T-helper 2 cell treated with Interferon-gamma antibody and Interleukin-4, amounts not matched to agents 5 μg/mL and 100 μg/mL, for 36 hours (primary cell): ENCODE measurements at regions not wholly inside any gene's neighbourhood (a gene's known extent, or its start where the extent isn't known, plus 50 kb on each side); places are given as distances from the start of the nearest gene placed in this dataset.

ENCODE experiments used
- DNase-seq: peaks from one replicate; pipeline ENCODE4 v3.0.0; 2021; ENCODE audit warnings: low spot score
- H3K27ac Mint-ChIP-seq: one replicate; pipeline ENCODE4 v1.8.0; 2021; ENCODE audit warnings: mild to moderate bottlenecking, mixed read lengths
- H3K27me3 Mint-ChIP-seq: one replicate; pipeline ENCODE4 v1.8.0; 2021; ENCODE audit warnings: low read depth, mixed read lengths
- H3K36me3 Mint-ChIP-seq: one replicate; pipeline ENCODE4 v1.8.0; 2021; ENCODE audit warnings: low read depth, mixed read lengths
- H3K4me1 Mint-ChIP-seq: one replicate; pipeline ENCODE4 v1.8.0; 2021; ENCODE audit warnings: low read depth, mixed read lengths
- H3K4me3 Mint-ChIP-seq: one replicate; pipeline ENCODE4 v1.8.0; 2022; ENCODE audit warnings: mild to moderate bottlenecking, moderate library complexity, mixed read lengths
- H3K9me3 Mint-ChIP-seq: one replicate; pipeline ENCODE4 v1.8.0; 2021; ENCODE audit warnings: mixed read lengths

GRCh38 chr7:93008833-93009232 is 108.9 kb downstream of the SAMD9 start:
- Mint-ChIP-seq H3K4me1 (no peaks in the 10 kb centered on the region), H3K4me3 (no peak overlapping the region), H3K27ac (no peak overlapping the region), H3K36me3 (no peaks in the 10 kb centered on the region), H3K9me3 (peaks cover 2% of the 10 kb centered on the region), H3K27me3 (peaks cover 5% of the 10 kb centered on the region)
- DNase-seq = no peak

- Mint-ChIP-seq H3K36me3 (no peaks in the 10 kb centered on the region), H3K27ac (no peak overlapping the region), H3K4me3 (no peak overlapping the region), H3K4me1 (no peaks in the 10 kb centered on the region), H3K27me3 (peaks cover 5% of the 10 kb centered on the region), H3K9me3 (peaks cover 3% of the 10 kb centered on the region)
- no peak for DNase-seq
Measured at GRCh38 chr7:93006480-93007095, 111.2 kb downstream of the SAMD9 start.

- H3K36me3 Mint-ChIP-seq = no peaks in the 10 kb centered on the region
- no peak overlapping the region for H3K4me3 Mint-ChIP-seq
- peaks cover 3% of the 10 kb centered on the region for H3K9me3 Mint-ChIP-seq
- no peaks in the 10 kb centered on the region for H3K4me1 Mint-ChIP-seq
- H3K27me3 Mint-ChIP-seq = peaks cover 4% of the 10 kb centered on the region
- H3K27ac Mint-ChIP-seq = no peak overlapping the region
- no peak for DNase-seq
Measured at GRCh38 chr7:93004906-93005305, 112.9 kb downstream of the SAMD9 start.

- H3K36me3 Mint-ChIP-seq = no peaks in the 10 kb centered on the region
- H3K4me1 Mint-ChIP-seq = no peaks in the 10 kb centered on the region
- H3K27ac Mint-ChIP-seq = no peak overlapping the region
- H3K4me3 Mint-ChIP-seq = no peak overlapping the region
- no peaks in the 10 kb centered on the region for H3K9me3 Mint-ChIP-seq
- DNase-seq = no peak
- peaks cover 12% of the 10 kb centered on the region for H3K27me3 Mint-ChIP-seq
Measured at GRCh38 chr7:92997719-92998118, 120.1 kb downstream of the SAMD9 start.

GRCh38 chr7:92997152-92997551 is 120.6 kb downstream of the SAMD9 start:
- Mint-ChIP-seq H3K27ac (no peak overlapping the region), H3K27me3 (peaks cover 12% of the 10 kb centered on the region), H3K9me3 (no peaks in the 10 kb centered on the region), H3K36me3 (no peaks in the 10 kb centered on the region), H3K4me3 (no peak overlapping the region), H3K4me1 (no peaks in the 10 kb centered on the region)
- DNase-seq = no peak

GRCh38 chr7:92994901-92995300 is 122.9 kb downstream of the SAMD9 start:
- DNase-seq = no peak
- H3K4me1 Mint-ChIP-seq = no peaks in the 10 kb centered on the region
- H3K36me3 Mint-ChIP-seq = no peaks in the 10 kb centered on the region
- H3K27ac Mint-ChIP-seq = no peak overlapping the region
- H3K4me3 Mint-ChIP-seq = no peak overlapping the region
- peaks cover 12% of the 10 kb centered on the region for H3K27me3 Mint-ChIP-seq
- no peaks in the 10 kb centered on the region for H3K9me3 Mint-ChIP-seq

- Mint-ChIP-seq H3K4me3 (no peak overlapping the region), H3K27ac (no peak overlapping the region), H3K36me3 (no peaks in the 10 kb centered on the region), H3K27me3 (no peaks in the 10 kb centered on the region), H3K4me1 (no peaks in the 10 kb centered on the region), H3K9me3 (no peaks in the 10 kb centered on the region)
- DNase-seq = no peak
Measured at GRCh38 chr7:92992932-92993331, 124.8 kb downstream of the SAMD9 start.

GRCh38 chr7:92992483-92992882 is 125.3 kb downstream of the SAMD9 start:
- no peaks in the 10 kb centered on the region for H3K9me3 Mint-ChIP-seq
- H3K4me3 Mint-ChIP-seq = no peak overlapping the region
- H3K4me1 Mint-ChIP-seq = no peaks in the 10 kb centered on the region
- H3K27ac Mint-ChIP-seq = no peak overlapping the region
- H3K27me3 Mint-ChIP-seq = no peaks in the 10 kb centered on the region
- H3K36me3 Mint-ChIP-seq = no peaks in the 10 kb centered on the region
- DNase-seq = no peak

- no peak for DNase-seq
- Mint-ChIP-seq H3K9me3 (no peaks in the 10 kb centered on the region), H3K36me3 (no peaks in the 10 kb centered on the region), H3K4me1 (no peaks in the 10 kb centered on the region), H3K4me3 (no peak overlapping the region), H3K27me3 (no peaks in the 10 kb centered on the region), H3K27ac (no peak overlapping the region)
Measured at GRCh38 chr7:92991190-92991589, 126.6 kb downstream of the SAMD9 start.

- Mint-ChIP-seq H3K27me3 (peaks cover 2% of the 10 kb centered on the region), H3K4me3 (no peak overlapping the region), H3K36me3 (peaks cover 2% of the 10 kb centered on the region), H3K9me3 (peaks cover under 1% of the 10 kb centered on the region), H3K4me1 (no peaks in the 10 kb centered on the region), H3K27ac (no peak overlapping the region)
- DNase-seq = no peak
Measured at GRCh38 chr7:92988941-92989545, 128.7 kb downstream of the SAMD9 start.

- no peak overlapping the region for H3K4me3 Mint-ChIP-seq
Measured at GRCh38 chr7:92988051-92988450, 129.7 kb downstream of the SAMD9 start.

GRCh38 chr7:92987538-92987937 is 130.2 kb downstream of the SAMD9 start:
- peaks cover 4% of the 10 kb centered on the region for H3K9me3 Mint-ChIP-seq
- H3K27ac Mint-ChIP-seq = no peak overlapping the region

More at GRCh38 chr7:92988051-92988450, 129.7 kb downstream of the SAMD9 start:
- no peak for DNase-seq
- H3K27ac Mint-ChIP-seq = no peak overlapping the region
- peaks cover 2% of the 10 kb centered on the region for H3K36me3 Mint-ChIP-seq
- peaks cover 4% of the 10 kb centered on the region for H3K9me3 Mint-ChIP-seq
- peaks cover 2% of the 10 kb centered on the region for H3K27me3 Mint-ChIP-seq
- H3K4me1 Mint-ChIP-seq = no peaks in the 10 kb centered on the region

GRCh38 chr7:92987095-92987494 is 130.7 kb downstream of the SAMD9 start:
- no peak overlapping the region for H3K27ac Mint-ChIP-seq
- peaks cover 4% of the 10 kb centered on the region for H3K9me3 Mint-ChIP-seq
- no peaks in the 10 kb centered on the region for H3K4me1 Mint-ChIP-seq
- H3K36me3 Mint-ChIP-seq = peaks cover 2% of the 10 kb centered on the region
- peaks cover 2% of the 10 kb centered on the region for H3K27me3 Mint-ChIP-seq
- no peak for DNase-seq
- H3K4me3 Mint-ChIP-seq = no peak overlapping the region

More at GRCh38 chr7:92987538-92987937, 130.2 kb downstream of the SAMD9 start:
- no peak overlapping the region for H3K4me3 Mint-ChIP-seq
- H3K36me3 Mint-ChIP-seq = peaks cover 2% of the 10 kb centered on the region
- DNase-seq = no peak
- H3K27me3 Mint-ChIP-seq = peaks cover 2% of the 10 kb centered on the region
- H3K4me1 Mint-ChIP-seq = no peaks in the 10 kb centered on the region

- Mint-ChIP-seq H3K36me3 (peaks cover 4% of the 10 kb centered on the region), H3K4me3 (no peak overlapping the region), H3K4me1 (no peaks in the 10 kb centered on the region), H3K27ac (no peak overlapping the region), H3K9me3 (peaks cover 16% of the 10 kb centered on the region), H3K27me3 (peaks cover 2% of the 10 kb centered on the region)
- no peak for DNase-seq
Measured at GRCh38 chr7:92982928-92983327, 134.9 kb downstream of the SAMD9 start.

GRCh38 chr7:92976931-92977330 is 140.6 kb upstream of the CDK6 start:
- Mint-ChIP-seq H3K9me3 (peaks cover 38% of the 10 kb centered on the region), H3K4me1 (peaks cover 5% of the 10 kb centered on the region), H3K27ac (no peak overlapping the region), H3K4me3 (no peak overlapping the region), H3K27me3 (no peaks in the 10 kb centered on the region), H3K36me3 (peaks cover 4% of the 10 kb centered on the region)
- DNase-seq = no peak
